Testis (tissue), 2 donors: ENCODE measurements at regions not wholly inside any gene's neighbourhood (a gene's known extent, or its start where the extent isn't known, plus 50 kb on each side); places are given as distances from the start of the nearest gene placed in this dataset.

Experiments used
- DNase-seq: peaks from one replicate; pipeline ENCODE4 v3.0.0-alpha.2; 2019
- H3K27ac ChIP-seq, 2 donors: fragments of 200-600 bp; sonication (generic); one replicate each; pipeline ENCODE4 v1.5.1; 2019
- H3K27me3 ChIP-seq: fragments of 200-600 bp; sonication (generic); one replicate; pipeline ENCODE4 v1.5.1; 2019
- H3K36me3 ChIP-seq: fragments of 200-600 bp; sonication (generic); one replicate; pipeline ENCODE4 v1.5.1; 2017; ENCODE audit warnings: low read depth; ENCODE audit errors: missing control alignments
- H3K4me1 ChIP-seq: fragments of 200-600 bp; sonication (generic); one replicate; pipeline ENCODE4 v1.5.1; 2019
- H3K4me3 ChIP-seq, 2 donors: fragments of 200-600 bp; sonication (generic); one replicate each; pipeline ENCODE4 v1.5.1; 2017 to 2019
- H3K9me3 ChIP-seq: fragments of 200-600 bp; sonication (generic); one replicate; pipeline ENCODE4 v1.5.1; 2017
- POLR2A ChIP-seq: fragments of 450-650 bp; IDR thresholded peaks from one replicate; pipeline ENCODE4 v1.6.1; 2017; ENCODE audit warnings: antibody characterized with exemption, mild to moderate bottlenecking, moderate library complexity
- WGBS, 2 donors: methylation state at CpG; one replicate each; pipeline ENCODE4 v1.1.5; 2018; 5-methylcytosine and 5-hydroxymethylcytosine counted together
- intact Hi-C: fragments of 100-400 bp; cut with DNase I; formaldehyde crosslinking; loops from one replicate; pipeline ENCODE4 v1.15.1; 2023; ENCODE audit warnings: low total_unique reads
- TF ChIP-seq, protein P1 (sequence below), 3 experiments: fragments of 450-650 bp in 2 of 3; fragments of 200-600 bp in 1 of 3; sonication (generic) in 1 of 3; IDR thresholded peaks; one replicate each; pipeline ENCODE4 v1.5.1; 2016 to 2019; ENCODE audit warnings: antibody characterized with exemption in 3 of 3, mild to moderate bottlenecking in 2 of 3, moderate library complexity in 1 of 3

DNA sequence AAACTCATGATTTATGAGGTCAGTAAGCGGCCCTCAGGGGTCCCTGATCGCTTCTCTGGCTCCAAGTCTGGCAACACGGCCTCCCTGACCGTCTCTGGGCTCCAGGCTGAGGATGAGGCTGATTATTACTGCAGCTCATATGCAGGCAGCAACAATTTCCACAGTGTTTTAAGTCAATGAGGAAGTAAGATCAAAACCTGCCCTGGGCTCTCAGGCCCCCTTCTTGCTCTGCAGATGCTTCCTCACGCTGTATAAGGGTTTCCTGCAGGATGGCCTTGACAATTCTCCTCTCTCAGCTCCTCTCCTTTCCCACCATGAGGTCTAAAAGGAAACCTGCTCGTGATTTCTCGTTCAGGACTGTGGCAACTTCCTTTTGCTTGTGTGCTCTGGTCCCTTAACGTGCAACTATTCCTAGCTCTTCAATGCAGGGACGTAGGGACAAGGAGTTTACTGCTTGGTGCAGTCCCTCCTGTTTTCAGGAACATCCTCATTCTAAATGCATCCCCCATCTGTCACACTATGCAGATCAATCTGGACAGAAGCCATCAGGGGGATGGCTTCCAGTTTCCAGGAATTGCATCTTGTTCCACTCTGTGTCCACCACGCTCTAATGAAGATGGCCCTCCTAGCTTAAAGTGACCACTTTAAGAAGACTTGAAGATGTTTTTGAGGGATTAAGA, 64.3 kb upstream of the IGLL5 start:
- no peak for TF ChIP-seq POLR2A
- TF ChIP-seq, protein P1, sequence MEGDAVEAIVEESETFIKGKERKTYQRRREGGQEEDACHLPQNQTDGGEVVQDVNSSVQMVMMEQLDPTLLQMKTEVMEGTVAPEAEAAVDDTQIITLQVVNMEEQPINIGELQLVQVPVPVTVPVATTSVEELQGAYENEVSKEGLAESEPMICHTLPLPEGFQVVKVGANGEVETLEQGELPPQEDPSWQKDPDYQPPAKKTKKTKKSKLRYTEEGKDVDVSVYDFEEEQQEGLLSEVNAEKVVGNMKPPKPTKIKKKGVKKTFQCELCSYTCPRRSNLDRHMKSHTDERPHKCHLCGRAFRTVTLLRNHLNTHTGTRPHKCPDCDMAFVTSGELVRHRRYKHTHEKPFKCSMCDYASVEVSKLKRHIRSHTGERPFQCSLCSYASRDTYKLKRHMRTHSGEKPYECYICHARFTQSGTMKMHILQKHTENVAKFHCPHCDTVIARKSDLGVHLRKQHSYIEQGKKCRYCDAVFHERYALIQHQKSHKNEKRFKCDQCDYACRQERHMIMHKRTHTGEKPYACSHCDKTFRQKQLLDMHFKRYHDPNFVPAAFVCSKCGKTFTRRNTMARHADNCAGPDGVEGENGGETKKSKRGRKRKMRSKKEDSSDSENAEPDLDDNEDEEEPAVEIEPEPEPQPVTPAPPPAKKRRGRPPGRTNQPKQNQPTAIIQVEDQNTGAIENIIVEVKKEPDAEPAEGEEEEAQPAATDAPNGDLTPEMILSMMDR (IDR thresholded peaks at IDR 0.05), result no peak
- WGBS, 2 donors, result 55 to 76% methylated on average over 7 to 10 of the region's 10 CpGs

DNA sequence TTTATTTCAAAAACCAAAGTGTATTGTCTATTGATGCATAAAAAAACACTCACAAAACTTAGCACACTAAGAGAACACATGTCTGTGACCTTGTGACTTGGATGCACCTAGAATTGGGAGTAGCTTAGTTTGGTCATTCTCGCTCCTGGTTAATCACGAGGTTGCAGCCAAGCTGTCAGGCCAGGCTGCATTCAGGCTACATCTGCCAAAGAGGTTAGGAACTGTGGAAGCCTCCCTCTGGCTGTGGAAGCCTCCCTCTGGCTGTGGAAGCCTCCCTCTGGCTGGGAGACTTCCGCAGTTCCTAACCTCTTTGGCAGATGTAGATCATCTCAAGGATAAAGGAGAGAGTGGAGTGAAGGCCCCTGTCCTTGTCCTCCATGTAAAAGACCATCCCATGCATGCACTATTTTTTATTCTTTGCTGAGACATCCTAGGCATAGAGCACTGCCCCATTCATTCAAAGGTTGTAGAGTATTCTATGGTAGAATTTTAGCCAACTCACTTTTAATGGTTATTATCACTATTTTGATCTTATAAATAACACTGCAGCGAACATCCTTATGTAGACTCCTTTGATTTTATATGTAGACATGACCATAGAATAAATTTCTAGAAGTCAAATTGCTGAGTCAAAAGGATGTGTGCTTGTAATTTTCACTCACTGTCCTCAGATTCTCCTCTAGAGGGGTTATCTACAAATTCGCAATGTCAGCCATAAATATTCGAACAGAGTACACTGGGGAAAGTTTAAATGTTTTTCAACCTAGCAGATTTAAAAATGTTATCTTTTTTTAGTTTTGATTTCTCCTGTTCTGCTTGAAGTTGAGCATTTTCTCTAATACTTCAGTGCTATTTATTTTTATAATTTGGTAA, 63.0 kb upstream of the IGLL5 start:
- intact Hi-C loops, result no loop called here
- Histone ChIP-seq H3K4me1 (no peaks in the 10 kb centered on the region), H3K36me3 (no peaks in the 10 kb centered on the region), H3K27me3 (no peaks in the 10 kb centered on the region), H3K9me3 (no peaks in the 10 kb centered on the region), H3K4me3 (no peak overlapping the region), H3K27ac (no peak overlapping the region)
- 68 to 81% methylated on average over 6 of the region's 6 CpGs for WGBS, 2 donors
- DNase-seq, result no peak
- TF ChIP-seq, protein P1 (IDR thresholded peaks at IDR 0.05), result no peak
- no peak for TF ChIP-seq POLR2A

More for the DNA sequence above, 64.3 kb upstream of the IGLL5 start:
- Histone ChIP-seq H3K4me3 (no peak overlapping the region), H3K27ac (no peak overlapping the region), H3K4me1 (no peaks in the 10 kb centered on the region), H3K9me3 (no peaks in the 10 kb centered on the region), H3K36me3 (no peaks in the 10 kb centered on the region), H3K27me3 (no peaks in the 10 kb centered on the region)
- DNase-seq, result no peak
- intact Hi-C loops, result no loop called here

DNA sequence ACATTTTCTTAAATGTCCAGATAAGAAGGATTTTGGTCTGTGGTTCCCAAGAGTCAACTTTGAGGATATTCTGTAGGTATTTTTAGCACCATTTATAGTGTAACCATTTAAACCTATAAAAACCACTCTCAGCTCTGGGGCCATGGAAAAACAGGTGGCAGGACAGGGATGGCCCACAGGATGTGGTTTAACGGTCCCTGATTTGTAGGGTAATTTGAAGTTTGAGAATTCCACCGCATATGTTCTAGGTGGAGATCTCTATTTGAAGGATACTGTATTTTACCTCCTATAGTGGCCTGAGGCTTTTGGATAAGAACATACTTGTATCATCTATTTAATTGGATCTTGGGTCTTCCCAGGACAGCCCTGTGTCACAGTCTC, 62.4 kb upstream of the IGLL5 start:
- 82 to 90% methylated on average over 2 of the region's 2 CpGs for WGBS, 2 donors
- no peak for TF ChIP-seq POLR2A
- TF ChIP-seq, protein P1 (IDR thresholded peaks at IDR 0.05), result no peak
- Histone ChIP-seq H3K4me1 (no peaks in the 10 kb centered on the region), H3K36me3 (no peaks in the 10 kb centered on the region), H3K9me3 (no peaks in the 10 kb centered on the region), H3K27me3 (no peaks in the 10 kb centered on the region), H3K27ac (no peak overlapping the region), H3K4me3 (no peak overlapping the region)
- intact Hi-C loops, result no loop called here
- no peak for DNase-seq

DNA sequence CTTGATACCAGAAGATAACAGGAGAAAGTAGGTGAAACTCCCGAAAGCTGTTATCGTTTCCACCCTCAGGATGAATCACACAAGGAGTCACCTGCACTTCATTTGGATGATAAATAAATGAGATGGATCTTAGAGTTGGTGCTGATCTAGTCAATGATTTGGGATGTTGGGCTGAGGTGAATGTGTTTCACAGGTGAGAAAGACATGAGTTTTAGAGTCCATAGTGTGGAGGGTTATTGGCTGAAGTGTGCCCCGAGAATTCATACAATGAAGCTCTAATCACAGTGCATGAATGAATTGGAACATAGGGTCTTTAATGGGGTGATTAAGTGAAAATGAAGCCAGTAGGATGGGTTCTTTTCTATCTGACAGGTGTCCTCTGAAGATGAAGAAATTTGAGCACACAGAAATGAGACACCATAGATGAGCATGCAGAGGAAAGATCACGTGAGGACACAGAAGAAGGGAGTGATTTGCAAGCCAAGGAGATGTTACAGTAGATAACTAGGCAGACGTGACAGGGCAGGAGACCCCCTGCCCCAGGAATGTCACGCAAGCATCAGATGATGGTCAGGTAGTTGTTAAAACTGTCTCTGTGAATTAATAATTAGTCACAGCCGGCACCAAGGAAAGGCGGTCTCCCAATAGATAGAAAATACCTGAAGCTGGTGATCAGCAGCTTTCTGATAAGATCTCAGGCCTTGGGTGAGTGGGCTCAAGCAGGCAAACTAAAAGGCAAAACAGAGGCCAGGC, 60.3 kb upstream of the IGLL5 start:
- H3K27ac ChIP-seq, result no peak overlapping the region
- no peak for TF ChIP-seq POLR2A
- TF ChIP-seq, protein P1 (IDR thresholded peaks at IDR 0.05), result no peak
- intact Hi-C loops, result no loop called here
- no peaks in the 10 kb centered on the region for H3K4me1 ChIP-seq
- H3K27me3 ChIP-seq, result no peaks in the 10 kb centered on the region
- no peak overlapping the region for H3K4me3 ChIP-seq
- WGBS, 2 donors, result 73 to 78% methylated on average over 8 of the region's 8 CpGs
- H3K9me3 ChIP-seq, result no peaks in the 10 kb centered on the region
- no peaks in the 10 kb centered on the region for H3K36me3 ChIP-seq
- DNase-seq, result no peak
